ENCODE measurements at regions not wholly inside any gene's neighbourhood (a gene's known extent, or its start where the extent isn't known, plus 50 kb on each side); places are given as distances from the start of the nearest gene placed in this dataset.
"Not testable (repeated sequence)": the region's sequence is repeated elsewhere in the genome, so short reads cannot be mapped to it uniquely, and the experiment has no call there.

- not testable (repeated sequence) for DNase-seq
Measured at GRCh38 chr6:57870083-57870482, 552.7 kb downstream of the PRIM2 start.

- not testable (repeated sequence) for DNase-seq
Measured at GRCh38 chr6:57873424-57873823, 556.0 kb downstream of the PRIM2 start.

- DNase-seq, result not testable (repeated sequence)
Measured at GRCh38 chr6:57876659-57877058, 559.2 kb downstream of the PRIM2 start.

- DNase-seq, result not testable (repeated sequence)
Measured at GRCh38 chr6:57877729-57878128, 560.3 kb downstream of the PRIM2 start.

GRCh38 chr6:57878792-57879191 is 561.4 kb downstream of the PRIM2 start:
- not testable (repeated sequence) for DNase-seq

- DNase-seq, result not testable (repeated sequence)
Measured at GRCh38 chr6:57898850-57899249, 581.4 kb downstream of the PRIM2 start.

- DNase-seq, result not testable (repeated sequence)
Measured at GRCh38 chr6:57900687-57901399, 583.4 kb downstream of the PRIM2 start.

- not testable (repeated sequence) for DNase-seq
Measured at GRCh38 chr6:57901445-57901844, 584.0 kb downstream of the PRIM2 start.

- not testable (repeated sequence) for DNase-seq
Measured at GRCh38 chr6:57904356-57904755, 586.9 kb downstream of the PRIM2 start.

- not testable (repeated sequence) for DNase-seq
Measured at GRCh38 chr6:57915300-57915699, 597.9 kb downstream of the PRIM2 start.

GRCh38 chr6:57942966-57943365 is 625.5 kb downstream of the PRIM2 start:
- not testable (repeated sequence) for DNase-seq

GRCh38 chr6:57946084-57946768 is 628.8 kb downstream of the PRIM2 start:
- not testable (repeated sequence) for DNase-seq

- not testable (repeated sequence) for DNase-seq
Measured at GRCh38 chr6:57946769-57947091, 629.3 kb downstream of the PRIM2 start.

GRCh38 chr6:57948481-57948880 is 631.1 kb downstream of the PRIM2 start:
- not testable (repeated sequence) for DNase-seq

GRCh38 chr6:57950430-57950829 is 633.0 kb downstream of the PRIM2 start:
- DNase-seq, result not testable (repeated sequence)

GRCh38 chr6:57966757-57967156 is 649.3 kb downstream of the PRIM2 start:
- not testable (repeated sequence) for DNase-seq

- DNase-seq, result not testable (repeated sequence)
Measured at GRCh38 chr6:57971956-57972355, 654.5 kb downstream of the PRIM2 start.

GRCh38 chr6:57974653-57975052 is 657.2 kb downstream of the PRIM2 start:
- DNase-seq, result no peak

- not testable (repeated sequence) for DNase-seq
Measured at GRCh38 chr6:57975127-57975526, 657.7 kb downstream of the PRIM2 start.

GRCh38 chr6:57976371-57976770 is 658.9 kb downstream of the PRIM2 start:
- DNase-seq, result not testable (repeated sequence)

GRCh38 chr6:57983603-57984002 is 666.2 kb downstream of the PRIM2 start:
- DNase-seq, result not testable (repeated sequence)

GRCh38 chr6:57984575-57984974 is 667.1 kb downstream of the PRIM2 start:
- DNase-seq, result not testable (repeated sequence)

GRCh38 chr6:57985734-57986133 is 668.3 kb downstream of the PRIM2 start:
- not testable (repeated sequence) for DNase-seq

- not testable (repeated sequence) for DNase-seq
Measured at GRCh38 chr6:57986584-57986983, 669.2 kb downstream of the PRIM2 start.
